ENCODE measurements at regions not wholly inside any gene's neighbourhood (a gene's known extent, or its start where the extent isn't known, plus 50 kb on each side); places are given as distances from the start of the nearest gene placed in this dataset.

DNA sequence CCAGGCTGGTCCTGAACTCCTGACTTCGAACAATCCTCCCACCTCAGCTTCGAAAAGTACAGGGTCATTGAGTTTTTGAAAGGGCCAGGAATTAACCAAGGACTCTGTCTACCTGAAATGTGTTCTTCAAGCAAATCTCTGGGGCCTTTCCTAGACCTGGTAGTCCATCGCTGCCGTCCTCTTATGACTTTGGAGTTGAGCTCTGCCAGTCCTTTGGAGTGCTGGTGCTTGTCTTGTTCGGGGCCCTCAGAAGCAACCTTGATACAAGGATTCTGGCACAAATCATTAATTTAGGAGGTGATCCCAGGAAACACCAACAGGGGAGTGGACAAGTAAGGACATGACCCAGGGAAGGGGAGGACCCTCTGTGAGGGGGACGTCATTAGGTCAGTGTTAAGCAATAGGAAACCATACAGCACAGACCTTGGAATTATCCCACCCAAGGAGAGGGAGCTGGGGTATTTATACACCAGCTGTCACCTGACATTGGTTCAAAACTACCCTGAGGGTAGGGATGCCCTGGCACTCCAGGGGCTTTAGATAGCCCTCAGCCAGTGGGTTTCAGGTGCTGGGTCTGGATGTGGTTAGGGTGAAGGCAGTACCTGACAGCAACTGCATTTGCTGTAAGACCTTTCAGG is 187.2 kb downstream of the FOXL1 start:
- no peak overlapping the region for H3K4me3 Mint-ChIP-seq
- no peak for DNase-seq
- POLR2A ChIA-PET = no interaction called here
- H3K36me3 Mint-ChIP-seq = no peaks in the 10 kb centered on the region
- ATAC-seq = no peak
- H3K27me3 Mint-ChIP-seq = peaks cover 17 to 53% (median 40%) of the 10 kb centered on the region in 5 donors
- peaks cover 0 to 2% (median 0%) of the 10 kb centered on the region in 4 donors for H3K4me1 Mint-ChIP-seq
- H3K9me3 Mint-ChIP-seq = peaks cover 0 to 6% (median 0%) of the 10 kb centered on the region in 9 donors
- no peak overlapping the region for H3K27ac Mint-ChIP-seq

DNA sequence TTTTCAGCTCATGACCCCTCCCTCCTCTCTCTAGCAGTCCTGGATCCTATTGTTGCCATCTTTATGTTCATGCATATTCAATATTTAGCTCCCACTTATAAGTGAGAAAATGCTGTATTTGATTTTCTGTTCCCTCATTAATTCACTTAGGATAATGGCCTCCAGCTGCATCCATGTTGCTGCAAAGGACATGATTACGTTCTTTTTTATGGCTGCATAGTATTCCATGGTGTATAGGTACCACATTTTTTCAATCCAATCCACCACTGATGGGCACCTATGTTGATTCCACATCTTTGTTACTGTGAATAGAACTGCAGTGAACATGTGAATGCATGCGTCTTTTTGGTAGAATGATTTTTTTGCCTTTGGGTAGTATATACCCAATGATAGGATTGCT is 188.4 kb downstream of the FOXL1 start:
- ATAC-seq = no peak
- Mint-ChIP-seq H3K27me3 (peaks cover 9 to 53% (median 33%) of the 10 kb centered on the region in 5 donors), H3K9me3 (peaks cover 0 to 6% (median 0%) of the 10 kb centered on the region in 9 donors), H3K4me3 (no peak overlapping the region), H3K4me1 (no peaks in the 10 kb centered on the region), H3K36me3 (no peaks in the 10 kb centered on the region), H3K27ac (no peak overlapping the region)
- POLR2A ChIA-PET = no interaction called here
- DNase-seq = no peak

DNA sequence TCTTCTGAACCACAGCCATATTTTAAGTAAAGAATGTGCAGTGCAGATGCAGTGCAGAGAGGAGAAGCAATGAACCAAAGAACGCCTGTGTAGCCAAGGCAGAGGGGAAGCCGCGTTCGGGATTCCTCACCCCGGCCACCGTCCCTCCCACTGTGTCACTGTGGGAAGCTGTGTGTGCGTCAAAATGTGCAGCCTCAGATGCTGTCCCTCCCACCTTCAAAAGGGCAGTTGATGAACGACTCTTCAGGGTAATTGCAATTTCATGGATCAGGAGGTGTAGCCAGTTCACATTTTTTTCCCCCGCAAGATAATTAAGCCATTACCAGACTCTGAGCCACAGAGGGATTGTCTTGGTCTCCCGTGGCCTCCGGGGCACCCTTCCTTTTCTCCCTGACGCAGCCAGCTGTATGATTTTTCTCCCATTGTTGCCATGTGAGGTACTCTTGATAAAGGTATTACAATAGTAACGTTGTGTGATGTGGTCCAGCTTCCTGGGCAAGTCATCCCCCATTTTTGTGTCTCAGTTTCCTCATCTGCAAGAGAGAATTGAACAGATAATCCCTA is 190.0 kb downstream of the FOXL1 start:
- Mint-ChIP-seq H3K4me1 (no peaks in the 10 kb centered on the region), H3K9me3 (peaks cover 0 to 6% (median 0%) of the 10 kb centered on the region in 9 donors), H3K27me3 (peaks cover 3 to 55% (median 30%) of the 10 kb centered on the region in 5 donors), H3K27ac (no peak overlapping the region), H3K4me3 (no peak overlapping the region), H3K36me3 (no peaks in the 10 kb centered on the region)
- ATAC-seq (no peak), DNase-seq (no peak)
- POLR2A ChIA-PET = no interaction called here

DNA sequence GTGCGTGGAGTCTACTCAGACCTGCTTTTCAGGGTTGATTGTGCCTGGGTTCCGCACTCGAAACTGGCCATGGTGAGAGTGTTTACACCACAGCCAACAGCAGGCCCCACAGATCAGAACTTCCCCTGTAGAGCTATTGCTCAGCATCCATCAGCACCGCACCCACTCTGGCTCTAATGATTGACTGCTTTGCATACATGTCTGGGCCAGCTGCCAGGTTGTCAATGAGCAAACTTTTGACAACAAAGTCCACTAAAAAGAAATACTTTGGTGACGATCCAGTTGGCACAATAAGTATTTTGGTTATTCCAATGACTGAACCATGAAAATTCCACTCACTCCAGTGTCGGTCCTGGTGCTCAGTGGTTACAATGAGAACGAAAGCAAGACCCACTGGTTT is 190.7 kb downstream of the FOXL1 start:
- H3K9me3 Mint-ChIP-seq = peaks cover 0 to 6% (median 0%) of the 10 kb centered on the region in 9 donors
- no peaks in the 10 kb centered on the region for H3K4me1 Mint-ChIP-seq
- no peak overlapping the region for H3K4me3 Mint-ChIP-seq
- POLR2A ChIA-PET = no interaction called here
- DNase-seq = no peak
- peaks cover 3 to 57% (median 30%) of the 10 kb centered on the region in 5 donors for H3K27me3 Mint-ChIP-seq
- no peak overlapping the region for H3K27ac Mint-ChIP-seq
- H3K36me3 Mint-ChIP-seq = no peaks in the 10 kb centered on the region
- ATAC-seq = no peak

DNA sequence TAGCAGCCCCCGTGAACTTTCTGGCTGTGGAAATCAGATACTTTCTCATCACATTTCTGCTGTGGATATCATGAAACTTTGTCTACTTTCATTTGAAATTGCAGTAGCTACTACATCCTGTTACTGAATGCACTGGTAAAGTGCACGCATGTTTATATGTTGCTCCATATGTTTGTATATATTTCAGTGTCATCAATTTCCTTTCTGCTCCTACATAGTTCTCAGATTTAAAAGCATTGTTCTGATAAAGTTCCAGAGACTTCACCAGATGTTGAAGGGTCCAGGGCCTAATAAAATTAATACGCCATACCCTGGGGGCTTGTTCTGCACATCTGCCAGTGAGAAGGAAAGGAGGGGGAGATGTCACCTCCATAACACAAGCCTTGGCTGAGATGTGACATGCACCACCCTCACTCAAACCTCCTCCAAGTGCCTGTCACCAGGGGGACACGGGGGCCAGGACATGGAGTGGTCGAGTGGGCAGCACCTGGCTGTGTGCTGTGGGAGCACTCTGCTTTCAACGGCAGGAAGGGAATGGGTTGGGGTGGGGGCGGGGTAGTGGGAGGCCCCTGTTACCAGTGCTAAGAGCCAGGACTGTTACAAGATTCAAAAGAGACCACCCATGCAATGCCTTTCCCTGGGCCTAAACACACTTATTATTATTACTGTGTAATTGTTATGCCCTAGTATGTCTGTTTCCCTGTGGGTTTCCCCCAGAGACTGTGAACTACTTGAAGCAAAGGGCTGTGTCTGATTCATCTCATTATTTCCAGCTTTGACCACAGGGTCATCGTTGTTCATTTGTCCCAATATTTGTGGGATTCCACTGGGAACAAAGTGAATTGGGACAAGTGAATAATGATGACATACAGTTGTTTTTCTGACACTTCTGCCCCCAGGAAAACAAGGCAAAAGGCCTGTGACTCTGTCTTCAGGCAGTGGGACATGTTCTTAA is 193.4 kb downstream of the FOXL1 start:
- DNase-seq (no peak), ATAC-seq (no peak)
- H3K27me3 Mint-ChIP-seq = peaks cover 10 to 61% (median 27%) of the 10 kb centered on the region in 5 donors
- no peak overlapping the region for H3K4me3 Mint-ChIP-seq
- H3K27ac Mint-ChIP-seq = no peak overlapping the region
- H3K9me3 Mint-ChIP-seq = peaks cover 0 to 3% (median 0%) of the 10 kb centered on the region in 9 donors
- no peaks in the 10 kb centered on the region for H3K36me3 Mint-ChIP-seq
- no peaks in the 10 kb centered on the region for H3K4me1 Mint-ChIP-seq
- POLR2A ChIA-PET = no interaction called here

DNA sequence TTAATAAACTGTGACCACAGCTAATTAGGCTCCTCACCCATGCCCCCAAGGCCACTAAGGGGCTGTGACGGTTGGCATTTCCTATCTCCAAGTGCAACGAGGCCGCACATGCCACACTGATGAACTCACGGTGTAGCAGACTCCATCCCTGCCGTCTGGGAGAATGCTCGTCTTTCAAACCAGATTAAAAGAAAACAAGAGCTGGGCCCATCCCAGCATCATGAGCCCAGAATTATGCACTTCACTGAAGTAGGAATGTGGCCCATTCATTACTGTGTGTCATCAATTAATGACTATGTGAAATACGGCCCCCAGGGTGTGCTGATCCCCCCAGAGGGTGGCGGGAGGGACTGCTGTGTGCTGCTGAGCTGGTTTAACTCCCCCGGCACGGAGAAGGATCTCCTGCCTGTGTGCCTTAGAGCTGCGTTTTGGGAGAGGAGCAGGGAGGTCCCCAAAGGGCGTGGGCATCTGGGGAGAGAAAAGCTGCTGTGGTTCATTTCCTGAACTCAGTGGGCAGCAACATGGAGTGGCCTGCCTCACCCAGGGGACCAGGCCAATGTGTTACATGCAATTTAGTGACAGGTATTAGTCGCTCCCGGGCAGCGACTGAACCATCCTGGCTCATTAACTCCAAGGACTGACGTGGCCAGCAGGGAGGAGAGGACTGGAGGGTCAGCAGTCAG is 194.5 kb downstream of the FOXL1 start:
- Mint-ChIP-seq H3K9me3 (peaks cover 0 to 3% (median 0%) of the 10 kb centered on the region in 9 donors), H3K27me3 (peaks cover 9 to 61% (median 27%) of the 10 kb centered on the region in 5 donors), H3K36me3 (no peaks in the 10 kb centered on the region), H3K4me3 (no peak overlapping the region), H3K27ac (no peak overlapping the region), H3K4me1 (no peaks in the 10 kb centered on the region)
- ATAC-seq (no peak), DNase-seq (no peak)
- POLR2A ChIA-PET = no interaction called here

DNA sequence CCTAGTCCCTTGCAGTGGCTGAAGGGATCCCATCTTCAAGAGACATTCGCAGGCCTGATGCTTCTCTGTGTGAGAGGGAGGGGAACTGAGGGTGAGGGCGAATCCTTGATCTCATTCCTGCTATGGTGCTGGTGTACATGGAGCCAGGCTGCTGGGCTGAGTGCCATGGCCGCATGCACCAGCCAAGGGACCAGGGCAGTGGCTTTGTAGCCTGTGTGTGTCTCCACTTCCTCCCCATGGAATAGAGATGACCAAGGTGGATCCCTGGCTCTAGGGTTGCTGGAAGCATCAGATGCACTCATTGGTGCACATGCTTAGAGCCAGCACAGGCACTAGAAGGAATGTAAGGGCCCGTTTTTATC is 195.0 kb downstream of the FOXL1 start:
- Mint-ChIP-seq H3K36me3 (no peaks in the 10 kb centered on the region), H3K9me3 (peaks cover 0 to 3% (median 0%) of the 10 kb centered on the region in 9 donors), H3K27ac (no peak overlapping the region), H3K4me3 (no peak overlapping the region), H3K27me3 (peaks cover 4 to 64% (median 22%) of the 10 kb centered on the region in 5 donors), H3K4me1 (no peaks in the 10 kb centered on the region)
- POLR2A ChIA-PET = no interaction called here
- no peak for ATAC-seq
- DNase-seq = no peak

DNA sequence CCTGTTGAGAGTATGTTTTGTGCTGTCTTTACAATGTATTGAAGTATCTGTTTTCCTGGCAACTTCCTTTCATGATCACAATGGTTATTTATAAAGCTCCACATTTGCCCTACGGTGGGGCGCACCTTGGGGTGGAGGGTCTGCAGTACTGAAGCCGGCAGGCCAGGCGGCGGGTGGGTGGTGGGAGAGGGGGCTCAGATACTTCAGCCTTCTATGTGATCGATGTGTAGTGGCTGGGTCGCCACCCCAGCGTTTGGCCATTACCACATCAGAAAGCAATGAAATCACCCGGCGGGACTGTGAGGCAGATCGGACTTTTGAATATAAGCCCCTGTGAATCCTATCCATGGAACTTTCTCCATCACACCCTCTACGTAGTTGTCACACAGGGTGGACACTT is 196.6 kb downstream of the FOXL1 start:
- Mint-ChIP-seq H3K4me1 (no peaks in the 10 kb centered on the region), H3K27ac (no peak overlapping the region)
- POLR2A ChIA-PET = no interaction called here

DNA sequence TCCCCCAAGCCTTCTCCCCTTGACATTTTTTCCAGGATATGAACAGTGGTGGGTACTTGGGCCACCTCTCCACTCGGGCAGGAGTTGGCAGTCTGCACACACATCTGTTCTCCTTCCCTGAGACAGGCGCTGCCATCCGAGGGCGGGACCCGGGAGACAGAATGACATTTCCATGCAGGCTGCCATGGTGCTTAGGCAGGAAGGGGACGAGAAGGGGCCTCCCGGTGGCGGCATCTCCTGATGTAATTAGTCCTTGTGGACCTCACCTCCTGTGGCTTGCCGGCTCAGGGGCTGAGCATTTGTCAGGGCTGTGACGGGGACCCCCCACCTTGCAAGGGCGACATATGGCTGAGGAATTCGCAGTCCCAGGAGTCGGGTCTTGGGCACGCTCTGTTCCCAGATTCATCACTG is 197.2 kb downstream of the FOXL1 start:
- Mint-ChIP-seq H3K27ac (no peak overlapping the region), H3K27me3 (peaks cover 0 to 55% (median 13%) of the 10 kb centered on the region in 5 donors), H3K4me3 (no peak overlapping the region), H3K9me3 (peaks cover 0 to 2% (median 0%) of the 10 kb centered on the region in 9 donors), H3K4me1 (no peaks in the 10 kb centered on the region), H3K36me3 (no peaks in the 10 kb centered on the region)
- no peak for ATAC-seq
- no peak for DNase-seq
- POLR2A ChIA-PET = no interaction called here

More for the DNA sequence above, 196.6 kb downstream of the FOXL1 start:
- H3K9me3 Mint-ChIP-seq = peaks cover 0 to 2% (median 0%) of the 10 kb centered on the region in 9 donors
- no peak overlapping the region for H3K4me3 Mint-ChIP-seq
- H3K36me3 Mint-ChIP-seq = no peaks in the 10 kb centered on the region
- ATAC-seq (no peak), DNase-seq (no peak)
- peaks cover 0 to 60% (median 16%) of the 10 kb centered on the region in 5 donors for H3K27me3 Mint-ChIP-seq

DNA sequence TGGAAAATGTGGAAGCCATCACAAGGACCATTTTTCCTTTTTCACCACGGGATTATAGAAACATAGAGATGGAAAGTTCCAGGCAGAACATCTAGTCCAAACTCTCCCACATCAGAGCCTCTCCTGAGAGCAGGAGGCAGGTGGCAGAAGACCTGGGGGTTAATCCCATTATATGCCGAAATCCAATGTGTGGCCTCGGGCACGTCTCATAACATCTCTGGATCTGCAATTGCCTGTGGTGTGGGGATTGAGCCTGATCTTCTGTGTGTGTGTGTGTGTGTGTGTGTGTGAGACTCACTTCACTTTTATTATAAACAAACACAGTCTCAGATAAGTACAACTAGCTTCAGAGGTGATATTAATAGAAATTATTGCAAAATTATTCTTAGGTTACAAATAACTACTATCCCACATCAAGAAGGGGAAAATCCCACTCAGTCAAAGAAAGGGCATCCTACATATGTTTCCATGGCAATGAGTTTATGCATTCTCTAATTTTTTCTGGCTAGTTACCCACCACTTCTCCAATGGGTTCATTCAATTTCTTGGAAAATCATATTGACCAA is 199.1 kb downstream of the FOXL1 start:
- DNase-seq = no peak
- peaks cover 3 to 42% (median 13%) of the 10 kb centered on the region in 5 donors for H3K27me3 Mint-ChIP-seq
- POLR2A ChIA-PET = no interaction called here
- H3K9me3 Mint-ChIP-seq = peaks cover 0 to 2% (median 0%) of the 10 kb centered on the region in 9 donors
- H3K36me3 Mint-ChIP-seq = no peaks in the 10 kb centered on the region
- H3K4me1 Mint-ChIP-seq = no peaks in the 10 kb centered on the region
- no peak overlapping the region for H3K4me3 Mint-ChIP-seq
- no peak for ATAC-seq
- H3K27ac Mint-ChIP-seq = no peak overlapping the region

DNA sequence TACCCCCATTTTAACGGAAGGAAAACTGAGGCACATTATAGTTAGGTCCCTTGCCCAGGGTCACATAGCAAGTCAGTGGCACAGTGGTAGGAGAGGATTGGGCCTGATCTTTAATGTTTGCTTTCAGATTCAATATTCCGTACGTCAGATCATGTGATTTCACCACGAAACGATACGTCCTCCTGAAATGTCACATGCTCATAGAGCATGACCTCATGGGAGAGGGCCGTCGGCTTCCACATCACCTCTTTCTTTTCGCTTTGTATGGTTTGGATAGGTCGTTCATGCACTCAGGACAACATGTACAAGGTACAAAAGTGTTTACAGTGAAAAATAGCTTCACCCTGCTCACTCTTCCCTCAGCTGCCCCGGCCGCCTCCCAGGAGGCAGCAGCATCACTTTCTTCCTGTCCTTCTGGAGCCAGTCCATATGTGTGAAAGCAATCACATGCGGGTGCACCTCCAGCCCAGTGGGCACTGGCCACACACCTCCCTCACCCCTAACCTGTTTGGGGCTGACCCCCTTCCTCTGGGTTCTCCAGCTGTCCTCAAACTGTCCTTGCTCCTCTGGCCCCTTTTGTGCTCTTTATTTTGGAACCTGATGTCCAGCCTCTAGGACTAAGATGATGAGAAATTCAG is 199.9 kb downstream of the FOXL1 start:
- POLR2A ChIA-PET = no interaction called here
- Mint-ChIP-seq H3K27me3 (peaks cover 3 to 35% (median 10%) of the 10 kb centered on the region in 5 donors), H3K36me3 (no peaks in the 10 kb centered on the region), H3K9me3 (peaks cover 0 to 2% (median 0%) of the 10 kb centered on the region in 9 donors), H3K4me1 (no peaks in the 10 kb centered on the region), H3K27ac (no peak overlapping the region), H3K4me3 (no peak overlapping the region)
- DNase-seq = no peak
- no peak for ATAC-seq

DNA sequence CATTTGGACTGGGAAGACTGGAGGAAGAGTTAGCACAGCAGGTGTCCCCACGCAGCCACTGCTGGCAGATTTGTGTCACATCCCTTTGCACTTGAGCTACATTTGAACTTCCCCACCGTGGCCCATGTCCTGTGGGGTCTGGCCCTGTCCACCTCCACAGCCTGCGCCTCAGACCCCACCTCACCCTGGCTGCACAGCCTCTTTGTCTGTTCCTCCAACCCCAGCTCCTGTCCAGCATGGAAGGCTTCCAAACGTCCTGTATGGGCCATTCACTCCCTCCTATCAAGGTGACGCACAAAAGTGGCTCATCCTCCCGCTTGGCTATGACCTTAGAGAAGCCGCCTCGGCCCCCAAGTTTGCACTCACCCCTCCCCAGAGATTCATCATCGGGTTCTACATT is 200.6 kb downstream of the FOXL1 start:
- H3K9me3 Mint-ChIP-seq = peaks cover 0 to 2% (median 0%) of the 10 kb centered on the region in 9 donors
- H3K36me3 Mint-ChIP-seq = no peaks in the 10 kb centered on the region
- no peak for DNase-seq
- H3K27me3 Mint-ChIP-seq = peaks cover 3 to 27% (median 6%) of the 10 kb centered on the region in 5 donors
- no peak for ATAC-seq
- H3K4me1 Mint-ChIP-seq = no peaks in the 10 kb centered on the region
- H3K4me3 Mint-ChIP-seq = no peak overlapping the region
- peak overlapping the region in 1 of 10 donors; percentile 35 for H3K27ac Mint-ChIP-seq
- POLR2A ChIA-PET = no interaction called here
